Liver (tissue), 8 donors: ENCODE measurements at regions not wholly inside any gene's neighbourhood (a gene's known extent, or its start where the extent isn't known, plus 50 kb on each side); places are given as distances from the start of the nearest gene placed in this dataset.

Experiments used
- DNase-seq: peaks from one replicate; pipeline ENCODE4 v3.0.0-alpha.2; 2017; ENCODE audit warnings: low spot score
- H3K27ac ChIP-seq, 2 donors: one replicate each; pipeline ENCODE4 v1.7.0; 2013; ENCODE audit warnings: inconsistent platforms in 2 of 2, low read length in 2 of 2, control low read depth in 1 of 2, low read depth in 1 of 2, mild to moderate bottlenecking in 1 of 2
- H3K27me3 ChIP-seq, 4 donors: one replicate each; pipeline versions ENCODE4 v1.6.1 to v1.7.0; 2013; ENCODE audit warnings: low read length in 3 of 4, inconsistent platforms in 1 of 4, mild to moderate bottlenecking in 1 of 4, moderate library complexity in 1 of 4; ENCODE audit not compliant: control insufficient read depth in 4 of 4, insufficient read depth in 4 of 4
- H3K36me3 ChIP-seq, 4 donors: one replicate each; pipeline versions ENCODE4 v1.6.1 to v1.7.0; 2013; ENCODE audit warnings: low read length in 3 of 4, mild to moderate bottlenecking in 3 of 4, low read depth in 1 of 4, moderate library complexity in 1 of 4; ENCODE audit not compliant: control insufficient read depth in 4 of 4, insufficient read depth in 3 of 4
- H3K4me1 ChIP-seq, 4 donors: one replicate each; pipeline versions ENCODE4 v1.6.1 to v1.7.0; 2013; ENCODE audit warnings: low read length in 3 of 4, mild to moderate bottlenecking in 3 of 4, moderate library complexity in 1 of 4; ENCODE audit not compliant: control insufficient read depth in 4 of 4, insufficient read depth in 4 of 4
- H3K4me3 ChIP-seq, 3 donors: one replicate each; pipeline versions ENCODE4 v1.6.1 to v1.7.0; 2013; ENCODE audit warnings: low read length in 3 of 3, control low read depth in 1 of 3, low read depth in 1 of 3, mild to moderate bottlenecking in 1 of 3
- H3K9ac ChIP-seq, 2 donors: one replicate each; pipeline ENCODE4 v1.7.0; 2013; ENCODE audit warnings: low read length in 2 of 2, mild to moderate bottlenecking in 2 of 2, moderate library complexity in 2 of 2, control low read depth in 1 of 2, low read depth in 1 of 2
- H3K9me3 ChIP-seq, 4 donors: one replicate each; pipeline versions ENCODE4 v1.6.1 to v1.7.0; 2013; ENCODE audit warnings: low read length in 3 of 4; ENCODE audit not compliant: control insufficient read depth in 4 of 4
- ATF3 ChIP-seq: IDR thresholded peaks from 2 replicates; pipeline ENCODE4 v1.6.1; 2016; ENCODE audit warnings: antibody characterized with exemption
- CTCF ChIP-seq: fragments of 150-350 bp; IDR thresholded peaks from 2 replicates; pipeline ENCODE4 v1.5.1; 2017; ENCODE audit warnings: improper control_type of control experiment, low read depth, low read length; ENCODE audit not compliant: missing input control
- EGR1 ChIP-seq, 2 donors: IDR thresholded peaks; 2 replicates each; pipeline ENCODE4 v1.6.1; 2016 to 2018; ENCODE audit warnings: antibody characterized with exemption in 2 of 2, low read depth in 2 of 2
- GABPA ChIP-seq, 2 donors: IDR thresholded peaks in 1 of 2; conservative IDR thresholded peaks in 1 of 2; 2 replicates each; pipeline ENCODE4 v1.6.1; 2016; ENCODE audit warnings: antibody characterized with exemption in 2 of 2, mild to moderate bottlenecking in 1 of 2, moderate library complexity in 1 of 2
- HNF4G ChIP-seq: IDR thresholded peaks from 2 replicates; pipeline ENCODE4 v1.6.1; 2016; ENCODE audit warnings: antibody characterized with exemption
- JUND ChIP-seq, 2 donors: IDR thresholded peaks; 2 replicates each; pipeline ENCODE4 v1.6.1; 2016; ENCODE audit warnings: antibody characterized with exemption in 2 of 2
- RAD21 ChIP-seq, 2 donors: IDR thresholded peaks; 2 replicates each; pipeline ENCODE4 v1.6.1; 2016; ENCODE audit warnings: antibody characterized with exemption in 2 of 2, mild to moderate bottlenecking in 2 of 2
- REST ChIP-seq: IDR thresholded peaks from 2 replicates; pipeline ENCODE4 v1.6.1; 2016; ENCODE audit warnings: antibody characterized with exemption, mild to moderate bottlenecking
- RXRA ChIP-seq, 2 donors: IDR thresholded peaks; 2 replicates each; pipeline ENCODE4 v1.6.1; 2017 to 2018; ENCODE audit warnings: antibody characterized with exemption in 2 of 2, mild to moderate bottlenecking in 1 of 2
- TAF1 ChIP-seq: conservative IDR thresholded peaks from 2 replicates; pipeline ENCODE4 v1.6.1; 2016; ENCODE audit warnings: antibody characterized with exemption, mild to moderate bottlenecking
- YY1 ChIP-seq: IDR thresholded peaks from 2 replicates; pipeline ENCODE4 v1.6.1; 2016; ENCODE audit warnings: antibody characterized with exemption, mild to moderate bottlenecking
- WGBS: extraction: QIAGEN DNeasy Blood & Tissue Kit; methylation state at CpG from one replicate; pipeline ENCODE4 v1.1.7; 2013; 5-methylcytosine and 5-hydroxymethylcytosine counted together
- donor health status: healthy.
- donor health status: healthy.
- donor health status: healthy.
- donor health status: healthy.
- donor health status: healthy.

GRCh38 chr1:168788258-168788657, 59.3 kb upstream of the DPT start:
- Histone ChIP-seq H3K9me3 (no peaks in the 10 kb centered on the region), H3K36me3 (no peaks in the 10 kb centered on the region), H3K4me3 (no peak overlapping the region), H3K27me3 (no peaks in the 10 kb centered on the region), H3K4me1 (no peaks in the 10 kb centered on the region), H3K9ac (no peak overlapping the region), H3K27ac (no peak overlapping the region)
- WGBS: 97% methylated on average over 1 of the region's 1 CpG
- DNase-seq: no peak
- TF ChIP-seq RXRA (IDR thresholded peaks at IDR 0.05): no peak
- TF ChIP-seq JUND (IDR thresholded peaks at IDR 0.05): no peak

GRCh38 chr1:168789501-168789900, 60.5 kb upstream of the DPT start:
- TF ChIP-seq REST (no peak), ATF3 (no peak), RXRA (IDR thresholded peaks at IDR 0.05) (no peak), CTCF (peak; percentile 41), YY1 (no peak), EGR1 (IDR thresholded peaks at IDR 0.05; ENCODE audit: low read depth in 2 of 2) (no peak), HNF4G (no peak), JUND (IDR thresholded peaks at IDR 0.05) (no peak), GABPA (IDR thresholded peaks at IDR 0.05 in 1 of 2, conservative IDR thresholded peaks at IDR 0.05 in 1 of 2) (no peak), RAD21 (IDR thresholded peaks at IDR 0.05) (peak; percentile 74 to 75)
- no peaks in the 10 kb centered on the region for H3K36me3 ChIP-seq
- no peaks in the 10 kb centered on the region for H3K27me3 ChIP-seq
- no peak overlapping the region for H3K4me3 ChIP-seq
- H3K9ac ChIP-seq: no peak overlapping the region
- H3K9me3 ChIP-seq: no peaks in the 10 kb centered on the region
- 49% methylated on average over 2 of the region's 2 CpGs for WGBS
- no peak for DNase-seq
- H3K27ac ChIP-seq: no peak overlapping the region
- no peaks in the 10 kb centered on the region for H3K4me1 ChIP-seq

GRCh38 chr1:168792142-168792541, 63.1 kb upstream of the DPT start:
- Histone ChIP-seq H3K27me3 (no peaks in the 10 kb centered on the region), H3K9me3 (no peaks in the 10 kb centered on the region), H3K4me1 (no peaks in the 10 kb centered on the region), H3K27ac (no peak overlapping the region), H3K4me3 (no peak overlapping the region), H3K9ac (no peak overlapping the region), H3K36me3 (no peaks in the 10 kb centered on the region)
- no peak for DNase-seq
- no peak for TF ChIP-seq TAF1
- WGBS: 87% methylated on average over 3 of the region's 3 CpGs
